K562 (cell line): ENCODE measurements at regions not wholly inside any gene's neighbourhood (a gene's known extent, or its start where the extent isn't known, plus 50 kb on each side); places are given as distances from the start of the nearest gene placed in this dataset.
A peak's percentile ranks its signal among the peaks of the same experiment; 100 is the strongest.

Source experiments
- ASH1L ChIP-seq: fragments of 450-650 bp; IDR thresholded peaks from 2 replicates; pipeline ENCODE4 v1.6.1; 2018; ENCODE audit warnings: borderline replicate concordance, mild to moderate bottlenecking, low read depth; ENCODE audit not compliant: partially characterized antibody
- CBX3 ChIP-seq, 2 experiments: IDR thresholded peaks; 1 replicate in 1 of 2; 2 replicates in 1 of 2; pipeline ENCODE4 v1.6.1; 2012; ENCODE audit warnings: inconsistent platforms in 2 of 2, low read length in 2 of 2, borderline replicate concordance in 1 of 2, control low read depth in 1 of 2
- CREB1 ChIP-seq, 2 experiments: sonication (generic) in 1 of 2; formaldehyde crosslinking in 1 of 2; IDR thresholded peaks; 2 replicates each; pipeline versions ENCODE4 v1.6.1 to v1.8.0; 2012 to 2022; ENCODE audit warnings: inconsistent platforms in 1 of 2, mild to moderate bottlenecking in 1 of 2, missing genetic modification reagents in 1 of 2, moderate library complexity in 1 of 2
- DMBX1 ChIP-seq: fragments of 250-450 bp; sonication (Bioruptor Pico); IDR thresholded peaks from 2 replicates; pipeline ENCODE4 v1.8.0; 2022; ENCODE audit warnings: inconsistent platforms, mild to moderate bottlenecking, moderate library complexity, borderline replicate concordance
- ETS2 ChIP-seq: IDR thresholded peaks from 2 replicates; pipeline ENCODE4 v1.6.1; 2016; ENCODE audit warnings: borderline replicate concordance, missing genetic modification characterization, mild to moderate bottlenecking, moderate library complexity, missing compliant biosample characterization; ENCODE audit not compliant: poor library complexity, severe bottlenecking
- FUS ChIP-seq: fragments of 200-400 bp; formaldehyde crosslinking; optimal IDR thresholded peaks from 2 replicates; pipeline ENCODE3; 2017; ENCODE audit warnings: low read depth, low read length
- HNRNPL ChIP-seq: fragments of 200-400 bp; formaldehyde crosslinking; IDR thresholded peaks from 2 replicates; pipeline ENCODE4 v1.6.1; 2017; ENCODE audit warnings: low read depth, mild to moderate bottlenecking, low read length
- KLF1 ChIP-seq: fragments of 450-650 bp; IDR thresholded peaks from 2 replicates; pipeline ENCODE4 v1.6.1; 2016; ENCODE audit warnings: missing genetic modification characterization, missing compliant biosample characterization
- MED1 ChIP-seq: sonication (generic); formaldehyde crosslinking; IDR thresholded peaks from 2 replicates; pipeline ENCODE4 v1.8.1; 2023; ENCODE audit warnings: missing genetic modification reagents, borderline replicate concordance
- NFXL1 ChIP-seq: fragments of 450-650 bp; formaldehyde crosslinking; IDR thresholded peaks from 2 replicates; pipeline ENCODE4 v1.4.0; 2021; ENCODE audit warnings: mild to moderate bottlenecking
- PML ChIP-seq: IDR thresholded peaks from 2 replicates; pipeline ENCODE4 v1.6.1; 2012; ENCODE audit warnings: low read length, inconsistent platforms
- SRSF7 ChIP-seq: fragments of 200-400 bp; formaldehyde crosslinking; optimal IDR thresholded peaks from 2 replicates; pipeline ENCODE3; 2017; ENCODE audit warnings: mild to moderate bottlenecking, low read depth, low read length
- TCFL5 ChIP-seq: fragments of 250-450 bp; sonication (Bioruptor Pico); conservative IDR thresholded peaks from 2 replicates; pipeline ENCODE4 v1.6.1; 2021; ENCODE audit warnings: mild to moderate bottlenecking, moderate library complexity, matching md5 sums
- ZC3H4 ChIP-seq: sonication (generic); formaldehyde crosslinking; IDR thresholded peaks from 2 replicates; pipeline ENCODE4 v1.9.0; 2021; ENCODE audit warnings: missing genetic modification reagents, borderline replicate concordance
- ZFP30 ChIP-seq: fragments of 250-450 bp; sonication (Bioruptor Pico); IDR thresholded peaks from 2 replicates; pipeline ENCODE4 v1.8.0; 2022; ENCODE audit warnings: moderate library complexity, mild to moderate bottlenecking, inconsistent platforms, borderline replicate concordance
- ZNF408 ChIP-seq: fragments of 250-450 bp; sonication (Bioruptor Pico); IDR thresholded peaks from 2 replicates; pipeline ENCODE4 v1.4.0; 2020; ENCODE audit warnings: low read depth, mild to moderate bottlenecking, moderate library complexity
- ZNF778 ChIP-seq: fragments of 450-650 bp; formaldehyde crosslinking; IDR thresholded peaks from 2 replicates; pipeline ENCODE4 v1.4.0; 2020; ENCODE audit warnings: mild to moderate bottlenecking, moderate library complexity
- TF ChIP-seq, protein P1 (sequence below): sonication (generic); formaldehyde crosslinking; IDR thresholded peaks from 2 replicates; pipeline ENCODE4 v1.4.0; 2020; ENCODE audit warnings: mild to moderate bottlenecking, missing genetic modification reagents
- TF ChIP-seq, protein P2 (sequence below): sonication (generic); formaldehyde crosslinking; IDR thresholded peaks from 2 replicates; pipeline ENCODE4 v1.8.1; 2022; ENCODE audit warnings: missing genetic modification reagents
- TF ChIP-seq, protein P3 (sequence below): fragments of 450-650 bp; formaldehyde crosslinking; IDR thresholded peaks from 2 replicates; pipeline ENCODE4 v1.4.0; 2022; ENCODE audit warnings: missing genetic modification characterization
- TF ChIP-seq, protein P4 (sequence below): fragments of 250-450 bp; sonication (Bioruptor Pico); IDR thresholded peaks from 2 replicates; pipeline ENCODE4 v1.8.0; 2022; ENCODE audit warnings: moderate library complexity, mild to moderate bottlenecking, inconsistent platforms
- TF ChIP-seq, protein P5 (sequence below), 2 experiments: fragments of 450-650 bp in 1 of 2; sonication (generic) in 1 of 2; formaldehyde crosslinking in 1 of 2; IDR thresholded peaks in 1 of 2; conservative IDR thresholded peaks in 1 of 2; 2 replicates each; pipeline versions ENCODE4 v1.6.1 to v1.8.1; 2016 to 2023; ENCODE audit warnings: mild to moderate bottlenecking in 2 of 2, moderate library complexity in 2 of 2, inconsistent platforms in 1 of 2, missing genetic modification reagents in 1 of 2

DNA sequence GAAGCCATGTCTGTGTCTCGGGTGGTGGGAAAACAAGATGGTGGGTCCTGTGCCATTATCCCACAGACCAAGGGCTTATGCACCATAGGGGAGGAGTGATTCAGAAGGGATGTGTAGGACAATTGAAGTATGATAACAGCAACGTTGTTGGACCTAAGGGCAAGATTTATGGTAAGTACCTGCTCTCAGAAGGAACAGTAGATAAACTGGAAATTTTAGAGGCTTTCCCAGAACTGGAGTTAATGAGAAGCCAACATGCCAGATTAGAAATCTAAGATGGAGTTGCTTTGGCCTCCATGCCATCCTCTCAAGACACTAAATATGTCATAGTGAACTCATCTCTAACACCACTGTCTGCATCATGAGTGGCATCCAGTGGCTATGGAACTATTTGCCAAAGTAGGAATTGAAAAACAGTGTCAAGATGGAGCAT lies 84.7 kb upstream of the MYLIP start (continued):
- TF ChIP-seq ASH1L (no peak), ZC3H4 (CRISPR knock-in tag) (no peak), SRSF7 (no peak), ZNF778 (CRISPR knock-in tag) (no peak), CBX3 (IDR thresholded peaks at IDR 0.05; ENCODE audit: borderline replicate concordance in 1 of 2, low read length in 2 of 2) (no peak), PML (no peak; the same call in 1 of the 2 replicates), FUS (no peak), ZFP30 (CRISPR knock-in tag) (0 out of 2 replicates have a peak, but pooled peaks have one; percentile 36), ZNF408 (CRISPR knock-in tag) (no peak), HNRNPL (peak; percentile 32; the same call in 1 of the 2 replicates), ETS2 (tag) (peak; percentile 96), KLF1 (tag) (0 out of 2 replicates have a peak, but pooled peaks have one; percentile 27), TCFL5 (CRISPR knock-in tag) (peak; percentile 90), MED1 (CRISPR knock-in tag) (no peak), CREB1 (IDR thresholded peaks at IDR 0.05) (no peak), CREB1 (CRISPR knock-in tag; IDR thresholded peaks at IDR 0.05) (no peak), NFXL1 (CRISPR knock-in tag) (no peak), DMBX1 (CRISPR knock-in tag) (peak; percentile 100)
- TF ChIP-seq, protein P1, sequence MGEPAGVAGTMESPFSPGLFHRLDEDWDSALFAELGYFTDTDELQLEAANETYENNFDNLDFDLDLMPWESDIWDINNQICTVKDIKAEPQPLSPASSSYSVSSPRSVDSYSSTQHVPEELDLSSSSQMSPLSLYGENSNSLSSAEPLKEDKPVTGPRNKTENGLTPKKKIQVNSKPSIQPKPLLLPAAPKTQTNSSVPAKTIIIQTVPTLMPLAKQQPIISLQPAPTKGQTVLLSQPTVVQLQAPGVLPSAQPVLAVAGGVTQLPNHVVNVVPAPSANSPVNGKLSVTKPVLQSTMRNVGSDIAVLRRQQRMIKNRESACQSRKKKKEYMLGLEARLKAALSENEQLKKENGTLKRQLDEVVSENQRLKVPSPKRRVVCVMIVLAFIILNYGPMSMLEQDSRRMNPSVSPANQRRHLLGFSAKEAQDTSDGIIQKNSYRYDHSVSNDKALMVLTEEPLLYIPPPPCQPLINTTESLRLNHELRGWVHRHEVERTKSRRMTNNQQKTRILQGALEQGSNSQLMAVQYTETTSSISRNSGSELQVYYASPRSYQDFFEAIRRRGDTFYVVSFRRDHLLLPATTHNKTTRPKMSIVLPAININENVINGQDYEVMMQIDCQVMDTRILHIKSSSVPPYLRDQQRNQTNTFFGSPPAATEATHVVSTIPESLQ (CRISPR knock-in tag): no peak
- TF ChIP-seq, protein P2, sequence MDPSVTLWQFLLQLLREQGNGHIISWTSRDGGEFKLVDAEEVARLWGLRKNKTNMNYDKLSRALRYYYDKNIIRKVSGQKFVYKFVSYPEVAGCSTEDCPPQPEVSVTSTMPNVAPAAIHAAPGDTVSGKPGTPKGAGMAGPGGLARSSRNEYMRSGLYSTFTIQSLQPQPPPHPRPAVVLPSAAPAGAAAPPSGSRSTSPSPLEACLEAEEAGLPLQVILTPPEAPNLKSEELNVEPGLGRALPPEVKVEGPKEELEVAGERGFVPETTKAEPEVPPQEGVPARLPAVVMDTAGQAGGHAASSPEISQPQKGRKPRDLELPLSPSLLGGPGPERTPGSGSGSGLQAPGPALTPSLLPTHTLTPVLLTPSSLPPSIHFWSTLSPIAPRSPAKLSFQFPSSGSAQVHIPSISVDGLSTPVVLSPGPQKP (CRISPR knock-in tag): no peak
- TF ChIP-seq, protein P3, sequence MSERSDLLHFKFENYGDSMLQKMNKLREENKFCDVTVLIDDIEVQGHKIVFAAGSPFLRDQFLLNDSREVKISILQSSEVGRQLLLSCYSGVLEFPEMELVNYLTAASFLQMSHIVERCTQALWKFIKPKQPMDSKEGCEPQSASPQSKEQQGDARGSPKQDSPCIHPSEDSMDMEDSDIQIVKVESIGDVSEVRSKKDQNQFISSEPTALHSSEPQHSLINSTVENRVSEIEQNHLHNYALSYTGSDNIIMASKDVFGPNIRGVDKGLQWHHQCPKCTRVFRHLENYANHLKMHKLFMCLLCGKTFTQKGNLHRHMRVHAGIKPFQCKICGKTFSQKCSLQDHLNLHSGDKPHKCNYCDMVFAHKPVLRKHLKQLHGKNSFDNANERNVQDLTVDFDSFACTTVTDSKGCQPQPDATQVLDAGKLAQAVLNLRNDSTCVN (CRISPR knock-in tag): 0 out of 2 replicates have a peak, but pooled peaks have one; percentile 17
- TF ChIP-seq, protein P4, sequence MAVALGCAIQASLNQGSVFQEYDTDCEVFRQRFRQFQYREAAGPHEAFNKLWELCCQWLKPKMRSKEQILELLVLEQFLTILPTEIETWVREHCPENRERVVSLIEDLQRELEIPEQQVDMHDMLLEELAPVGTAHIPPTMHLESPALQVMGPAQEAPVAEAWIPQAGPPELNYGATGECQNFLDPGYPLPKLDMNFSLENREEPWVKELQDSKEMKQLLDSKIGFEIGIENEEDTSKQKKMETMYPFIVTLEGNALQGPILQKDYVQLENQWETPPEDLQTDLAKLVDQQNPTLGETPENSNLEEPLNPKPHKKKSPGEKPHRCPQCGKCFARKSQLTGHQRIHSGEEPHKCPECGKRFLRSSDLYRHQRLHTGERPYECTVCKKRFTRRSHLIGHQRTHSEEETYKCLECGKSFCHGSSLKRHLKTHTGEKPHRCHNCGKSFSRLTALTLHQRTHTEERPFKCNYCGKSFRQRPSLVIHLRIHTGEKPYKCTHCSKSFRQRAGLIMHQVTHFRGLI (CRISPR knock-in tag): peak; percentile 91
- TF ChIP-seq, protein P5, sequence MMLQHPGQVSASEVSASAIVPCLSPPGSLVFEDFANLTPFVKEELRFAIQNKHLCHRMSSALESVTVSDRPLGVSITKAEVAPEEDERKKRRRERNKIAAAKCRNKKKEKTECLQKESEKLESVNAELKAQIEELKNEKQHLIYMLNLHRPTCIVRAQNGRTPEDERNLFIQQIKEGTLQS (IDR thresholded peaks at IDR 0.05): no peak
- TF ChIP-seq, protein P5 (CRISPR knock-in tag; conservative IDR thresholded peaks at IDR 0.05): no peak
